ENCODE measurements at regions not wholly inside any gene's neighbourhood (a gene's known extent, or its start where the extent isn't known, plus 50 kb on each side); places are given as distances from the start of the nearest gene placed in this dataset.

- Mint-ChIP-seq H3K27me3 (peaks cover 7% of the 10 kb centered on the region), H3K4me3 (peak overlapping the region; percentile 35), H3K4me1 (ENCODE audit: low read depth) (peaks cover 15% of the 10 kb centered on the region), H3K9me3 (peaks cover 5% of the 10 kb centered on the region), H3K36me3 (ENCODE audit: low read depth) (peaks cover 5% of the 10 kb centered on the region), H3K27ac (peak overlapping the region; percentile 71)
These were observed 244.7 kb downstream of the MRPL39 start for GRCh38 chr21:25362375-25363267.

GRCh38 chr21:25361765-25362164 is 245.5 kb downstream of the MRPL39 start:
- H3K36me3 Mint-ChIP-seq (ENCODE audit: low read depth), result peaks cover 5% of the 10 kb centered on the region
- H3K9me3 Mint-ChIP-seq, result peaks cover 5% of the 10 kb centered on the region
- H3K4me3 Mint-ChIP-seq, result no peak overlapping the region
- no peak overlapping the region for H3K27ac Mint-ChIP-seq
- peaks cover 23% of the 10 kb centered on the region for H3K4me1 Mint-ChIP-seq (ENCODE audit: low read depth)
- H3K27me3 Mint-ChIP-seq, result no peaks in the 10 kb centered on the region

DNA sequence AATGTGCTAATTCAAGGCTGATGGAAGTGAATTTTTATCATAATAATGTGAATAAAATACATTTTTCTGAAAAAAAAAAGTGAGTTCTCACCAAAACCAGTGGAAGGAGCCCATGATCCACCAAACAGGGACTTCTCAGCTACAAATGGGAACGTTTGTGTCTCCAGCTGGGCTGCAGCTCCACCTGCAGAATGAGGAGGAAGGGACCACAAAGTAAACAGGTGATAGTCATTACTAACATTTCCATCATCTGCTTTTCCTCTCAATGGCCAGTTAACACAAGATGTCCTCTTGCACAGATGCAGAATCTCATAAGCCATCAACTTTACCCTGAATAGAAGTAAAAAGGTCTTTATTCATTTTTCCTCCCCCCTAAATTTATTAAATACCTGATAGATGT is 246.2 kb downstream of the MRPL39 start:
- Mint-ChIP-seq H3K4me1 (ENCODE audit: low read depth) (peaks cover 24% of the 10 kb centered on the region), H3K4me3 (no peak overlapping the region), H3K27me3 (no peaks in the 10 kb centered on the region), H3K9me3 (peaks cover 5% of the 10 kb centered on the region), H3K27ac (no peak overlapping the region), H3K36me3 (ENCODE audit: low read depth) (peaks cover 5% of the 10 kb centered on the region)

DNA sequence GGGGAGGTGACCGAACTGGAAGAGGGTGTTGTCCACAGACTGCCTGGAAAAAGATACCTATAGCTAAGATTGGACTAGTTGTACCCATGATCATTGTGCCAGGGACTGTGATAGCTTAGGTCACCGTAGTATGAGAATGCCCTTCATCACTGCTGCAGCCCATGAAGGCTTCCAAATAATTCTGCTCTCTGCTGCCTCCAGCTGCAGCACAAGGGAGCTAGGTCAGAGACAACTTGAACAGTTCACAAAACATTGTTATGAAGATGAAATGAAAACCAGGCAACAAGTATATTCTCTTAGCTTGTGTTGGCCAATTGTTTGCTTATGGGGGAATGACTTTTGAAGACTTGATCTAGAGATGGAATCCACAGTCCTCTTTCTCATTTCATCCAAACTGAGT is 246.7 kb downstream of the MRPL39 start:
- peaks cover 5% of the 10 kb centered on the region for H3K9me3 Mint-ChIP-seq
- peaks cover 24% of the 10 kb centered on the region for H3K4me1 Mint-ChIP-seq (ENCODE audit: low read depth)
- no peak overlapping the region for H3K27ac Mint-ChIP-seq
- no peak overlapping the region for H3K4me3 Mint-ChIP-seq
- H3K27me3 Mint-ChIP-seq, result no peaks in the 10 kb centered on the region
- peaks cover 5% of the 10 kb centered on the region for H3K36me3 Mint-ChIP-seq (ENCODE audit: low read depth)

DNA sequence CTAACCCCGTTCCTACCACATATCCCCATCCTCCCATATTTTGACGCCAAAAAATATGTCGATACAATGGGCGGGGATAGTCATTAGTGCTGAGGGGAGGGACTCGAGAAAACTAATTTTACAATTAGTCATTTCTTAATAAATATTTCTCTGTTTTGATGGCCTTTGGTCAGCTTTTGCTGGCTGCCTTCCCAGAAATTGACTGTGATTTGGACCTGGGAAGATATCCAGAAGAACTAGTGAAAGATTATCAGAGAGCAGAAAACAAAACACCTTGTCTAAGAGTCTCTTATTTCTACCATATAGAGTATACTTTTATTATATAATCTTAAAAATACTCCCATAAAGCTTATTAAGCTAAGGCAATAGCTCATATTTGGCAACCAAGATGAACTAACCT is 247.6 kb downstream of the MRPL39 start:
- peaks cover 24% of the 10 kb centered on the region for H3K4me1 Mint-ChIP-seq (ENCODE audit: low read depth)
- H3K9me3 Mint-ChIP-seq, result peaks cover 5% of the 10 kb centered on the region
- H3K36me3 Mint-ChIP-seq (ENCODE audit: low read depth), result peaks cover 5% of the 10 kb centered on the region
- no peak overlapping the region for H3K4me3 Mint-ChIP-seq
- H3K27me3 Mint-ChIP-seq, result no peaks in the 10 kb centered on the region
- H3K27ac Mint-ChIP-seq, result no peak overlapping the region

- H3K36me3 Mint-ChIP-seq (ENCODE audit: low read depth), result no peaks in the 10 kb centered on the region
- no peak overlapping the region for H3K4me3 Mint-ChIP-seq
- H3K4me1 Mint-ChIP-seq (ENCODE audit: low read depth), result peaks cover 6% of the 10 kb centered on the region
- peaks cover 3% of the 10 kb centered on the region for H3K9me3 Mint-ChIP-seq
- no peak overlapping the region for H3K27ac Mint-ChIP-seq
- peaks cover 47% of the 10 kb centered on the region for H3K27me3 Mint-ChIP-seq
These were observed 257.2 kb downstream of the MRPL39 start for GRCh38 chr21:25350056-25350455.

DNA sequence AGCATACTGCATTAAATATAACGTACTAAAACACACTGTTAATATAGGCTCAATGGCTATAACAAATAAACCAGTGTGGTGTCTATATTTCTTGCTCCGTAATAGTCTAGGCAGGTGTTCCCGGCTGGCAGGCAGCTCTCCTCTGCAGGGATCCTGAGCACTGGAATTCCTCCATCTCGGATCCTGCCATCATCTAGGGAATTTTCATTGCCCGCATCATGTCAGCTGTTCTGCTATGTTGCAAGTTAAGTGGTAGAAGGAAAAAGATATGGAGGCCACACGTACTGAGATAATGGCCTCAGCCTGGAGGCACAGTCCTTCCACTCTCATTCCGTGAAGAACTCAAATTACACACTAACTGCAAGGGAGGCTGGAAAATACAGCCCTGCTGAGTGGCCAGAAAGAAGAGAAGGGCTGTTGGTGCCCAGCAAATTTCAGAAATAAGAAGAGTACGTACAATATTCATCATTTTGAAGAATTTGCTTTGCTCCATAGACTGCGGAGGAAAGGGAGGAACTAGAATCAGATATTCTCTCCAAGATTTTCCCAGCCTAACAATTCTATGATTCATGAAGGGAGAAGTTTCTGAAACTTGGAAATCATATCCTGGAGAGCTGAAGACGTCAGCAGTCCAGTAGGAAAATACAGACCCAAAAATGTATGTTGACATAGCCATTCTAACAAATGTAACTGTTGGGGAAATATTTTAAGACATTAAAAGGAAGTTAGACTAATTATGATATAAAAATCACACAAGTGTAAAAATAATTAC is 263.3 kb downstream of the MRPL39 start:
- Mint-ChIP-seq H3K27ac (no peak overlapping the region), H3K9me3 (peaks cover 3% of the 10 kb centered on the region), H3K36me3 (ENCODE audit: low read depth) (no peaks in the 10 kb centered on the region), H3K4me1 (ENCODE audit: low read depth) (no peaks in the 10 kb centered on the region), H3K27me3 (peaks cover 36% of the 10 kb centered on the region), H3K4me3 (no peak overlapping the region)

- Mint-ChIP-seq H3K4me3 (no peak overlapping the region), H3K27me3 (peaks cover 29% of the 10 kb centered on the region), H3K27ac (no peak overlapping the region), H3K4me1 (ENCODE audit: low read depth) (no peaks in the 10 kb centered on the region), H3K36me3 (ENCODE audit: low read depth) (no peaks in the 10 kb centered on the region), H3K9me3 (peaks cover 3% of the 10 kb centered on the region)
These were observed 264.5 kb downstream of the MRPL39 start for GRCh38 chr21:25342816-25343215.

DNA sequence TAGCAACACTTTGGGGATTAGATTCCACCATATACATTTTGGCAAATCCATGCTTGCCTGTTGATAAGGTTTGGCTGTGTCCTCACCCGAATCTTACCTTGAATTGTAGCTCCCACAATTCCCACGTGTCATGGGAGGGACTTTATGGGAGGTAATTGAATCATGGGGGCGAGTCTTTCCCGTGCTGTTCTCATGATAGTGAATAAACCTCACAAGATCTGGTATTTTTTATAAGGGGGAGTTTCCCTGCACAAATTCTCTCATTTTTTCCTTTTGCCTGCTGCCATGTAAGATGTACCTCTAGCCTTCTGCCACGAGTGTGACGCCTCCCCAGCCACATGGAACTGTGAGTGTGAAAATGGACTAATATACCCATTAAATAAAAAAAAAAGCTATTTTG is 265.3 kb downstream of the MRPL39 start:
- H3K36me3 Mint-ChIP-seq (ENCODE audit: low read depth), result no peaks in the 10 kb centered on the region
- peaks cover 22% of the 10 kb centered on the region for H3K27me3 Mint-ChIP-seq
- no peak overlapping the region for H3K4me3 Mint-ChIP-seq
- peaks cover 3% of the 10 kb centered on the region for H3K9me3 Mint-ChIP-seq
- no peaks in the 10 kb centered on the region for H3K4me1 Mint-ChIP-seq (ENCODE audit: low read depth)
- no peak overlapping the region for H3K27ac Mint-ChIP-seq

- Mint-ChIP-seq H3K27me3 (peaks cover 7% of the 10 kb centered on the region), H3K36me3 (ENCODE audit: low read depth) (no peaks in the 10 kb centered on the region), H3K9me3 (no peaks in the 10 kb centered on the region), H3K4me1 (ENCODE audit: low read depth) (no peaks in the 10 kb centered on the region), H3K4me3 (no peak overlapping the region), H3K27ac (no peak overlapping the region)
These were observed 268.9 kb downstream of the MRPL39 start for GRCh38 chr21:25338415-25338814.

GRCh38 chr21:25334046-25334730 is 273.1 kb downstream of the MRPL39 start:
- H3K36me3 Mint-ChIP-seq (ENCODE audit: low read depth), result no peaks in the 10 kb centered on the region
- H3K4me1 Mint-ChIP-seq (ENCODE audit: low read depth), result no peaks in the 10 kb centered on the region
- H3K27ac Mint-ChIP-seq, result no peak overlapping the region
- no peaks in the 10 kb centered on the region for H3K27me3 Mint-ChIP-seq
- H3K4me3 Mint-ChIP-seq, result no peak overlapping the region
- no peaks in the 10 kb centered on the region for H3K9me3 Mint-ChIP-seq

DNA sequence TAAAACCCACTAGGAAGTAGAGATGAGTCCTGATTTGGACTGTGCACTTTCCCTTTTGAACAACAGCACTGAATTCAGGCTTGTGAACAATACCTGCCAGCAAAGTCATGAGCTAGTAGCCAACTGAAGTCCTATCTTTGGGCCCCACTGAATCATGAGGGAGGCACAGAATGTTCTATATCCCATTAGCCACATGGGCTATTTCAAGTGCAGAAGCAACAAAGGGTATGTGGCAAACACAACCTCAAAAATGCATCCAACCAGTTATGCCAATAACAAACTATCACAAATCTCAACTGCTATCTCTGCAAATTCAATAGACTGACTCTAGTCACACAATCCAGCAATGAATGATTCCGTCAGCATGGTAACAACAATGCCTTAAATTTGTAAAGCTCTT is 276.0 kb downstream of the MRPL39 start:
- no peaks in the 10 kb centered on the region for H3K27me3 Mint-ChIP-seq
- no peak overlapping the region for H3K27ac Mint-ChIP-seq
- H3K4me3 Mint-ChIP-seq, result no peak overlapping the region

GRCh38 chr21:25330266-25330665 is 277.0 kb downstream of the MRPL39 start:
- no peak overlapping the region for H3K27ac Mint-ChIP-seq
- no peak overlapping the region for H3K4me3 Mint-ChIP-seq
- no peaks in the 10 kb centered on the region for H3K36me3 Mint-ChIP-seq (ENCODE audit: low read depth)
- no peaks in the 10 kb centered on the region for H3K27me3 Mint-ChIP-seq
- no peaks in the 10 kb centered on the region for H3K9me3 Mint-ChIP-seq
- no peaks in the 10 kb centered on the region for H3K4me1 Mint-ChIP-seq (ENCODE audit: low read depth)

More for the DNA sequence above, 276.0 kb downstream of the MRPL39 start:
- no peaks in the 10 kb centered on the region for H3K36me3 Mint-ChIP-seq (ENCODE audit: low read depth)
- H3K9me3 Mint-ChIP-seq, result no peaks in the 10 kb centered on the region
- H3K4me1 Mint-ChIP-seq (ENCODE audit: low read depth), result no peaks in the 10 kb centered on the region

DNA sequence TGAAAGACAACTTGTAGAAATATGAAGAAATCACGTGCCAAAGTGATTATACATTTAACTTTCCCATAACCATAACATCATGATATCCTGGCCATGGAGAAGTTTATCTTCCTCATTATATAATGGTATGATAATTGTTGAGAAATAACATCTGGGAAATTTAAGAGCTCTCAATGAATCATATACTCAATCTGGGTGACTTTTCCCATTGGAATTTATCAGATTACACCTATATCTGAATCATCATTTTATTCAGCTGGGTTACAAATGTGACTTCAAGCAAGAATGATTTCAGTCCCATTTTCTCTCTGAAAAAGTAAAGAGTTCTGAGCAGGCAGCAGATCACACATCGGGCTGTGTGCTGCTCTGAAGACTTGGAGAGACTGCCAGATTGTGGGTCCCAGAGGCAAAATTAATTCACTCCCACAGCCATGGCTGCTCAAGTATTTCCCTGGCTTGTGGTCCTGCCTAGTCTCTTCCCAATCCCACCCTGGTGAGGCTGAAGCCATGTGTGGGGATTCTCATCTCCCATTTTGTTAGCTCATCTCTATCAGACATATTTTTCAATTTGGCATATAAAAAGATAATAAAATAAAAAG is 278.0 kb downstream of the MRPL39 start:
- Mint-ChIP-seq H3K27me3 (no peaks in the 10 kb centered on the region), H3K4me1 (ENCODE audit: low read depth) (no peaks in the 10 kb centered on the region), H3K4me3 (no peak overlapping the region), H3K27ac (no peak overlapping the region), H3K36me3 (ENCODE audit: low read depth) (no peaks in the 10 kb centered on the region), H3K9me3 (no peaks in the 10 kb centered on the region)

All from stimulated activated naive CD8-positive, alpha-beta T cell treated with anti-CD3 and anti-CD28 coated beads, Interleukin-15, Interleukin-2, amounts not matched to agents 100 ng/mL and 50 ng/mL, for 24 hours (primary cell).